Loucy (cell line): ENCODE measurements at regions not wholly inside any gene's neighbourhood (a gene's known extent, or its start where the extent isn't known, plus 50 kb on each side); places are given as distances from the start of the nearest gene placed in this dataset.

ENCODE experiments used
- H2AFZ ChIP-seq: fragments of 200-600 bp; sonication (generic); 2 replicates; pipeline ENCODE4 v1.6.0; 2016; ENCODE audit warnings: antibody characterized with exemption, mild to moderate bottlenecking, low read length, moderate library complexity
- H3F3A ChIP-seq: fragments of 200-600 bp; 2 replicates; pipeline ENCODE4 v1.6.0; 2016; ENCODE audit warnings: antibody characterized with exemption, low read depth, mild to moderate bottlenecking
- H3K27me3 ChIP-seq: fragments of 200-600 bp; sonication (generic); 2 replicates; pipeline ENCODE4 v1.6.1; 2014; ENCODE audit warnings: low read length, mild to moderate bottlenecking; ENCODE audit not compliant: insufficient read depth, poor library complexity, severe bottlenecking
- H3K36me3 ChIP-seq: fragments of 200-600 bp; sonication (generic); 2 replicates; pipeline ENCODE4 v1.6.1; 2016; ENCODE audit warnings: low read length; ENCODE audit not compliant: insufficient read depth
- H3K4me1 ChIP-seq: fragments of 200-600 bp; sonication (generic); 2 replicates; pipeline ENCODE4 v1.5.1; 2014; ENCODE audit warnings: low read length, mild to moderate bottlenecking; ENCODE audit not compliant: insufficient read depth, poor library complexity, severe bottlenecking
- H3K4me2 ChIP-seq: fragments of 200-600 bp; sonication (generic); 2 replicates; pipeline ENCODE4 v1.6.0; 2014; ENCODE audit warnings: antibody characterized with exemption, low read length, low read depth, mild to moderate bottlenecking; ENCODE audit not compliant: poor library complexity, severe bottlenecking
- H3K4me3 ChIP-seq: fragments of 200-600 bp; sonication (generic); 2 replicates; pipeline ENCODE4 v1.5.1; 2014; ENCODE audit warnings: low read length, mild to moderate bottlenecking, mixed read lengths; ENCODE audit not compliant: poor library complexity, severe bottlenecking
- H3K79me2 ChIP-seq: fragments of 200-600 bp; sonication (generic); 2 replicates; pipeline ENCODE4 v1.6.1; 2014; ENCODE audit warnings: low read length; ENCODE audit not compliant: insufficient read depth
- H3K9ac ChIP-seq: fragments of 200-600 bp; sonication (generic); 2 replicates; pipeline ENCODE4 v1.6.0; 2014; ENCODE audit warnings: mild to moderate bottlenecking, low read depth, low read length, moderate library complexity; ENCODE audit not compliant: poor library complexity, severe bottlenecking
- H3K9me2 ChIP-seq: fragments of 200-600 bp; sonication (generic); replicated peaks from 2 replicates; pipeline ENCODE4 v1.6.1; 2016; ENCODE audit warnings: low read depth, low read length, mixed read lengths
- H3K9me3 ChIP-seq: fragments of 200-600 bp; sonication (generic); 2 replicates; pipeline ENCODE4 v1.6.1; 2014; ENCODE audit warnings: mild to moderate bottlenecking, antibody characterized with exemption, low read length, low read depth; ENCODE audit not compliant: insufficient read depth
- H4K20me1 ChIP-seq: fragments of 200-600 bp; sonication (generic); 2 replicates; pipeline ENCODE4 v1.6.0; 2014; ENCODE audit warnings: antibody characterized with exemption, low read length, mild to moderate bottlenecking; ENCODE audit not compliant: insufficient read depth, poor library complexity, severe bottlenecking
- EZH2phosphoT487 ChIP-seq: fragments of 200-600 bp; IDR thresholded peaks from 2 replicates; pipeline ENCODE4 v1.6.1; 2018; ENCODE audit warnings: antibody characterized with exemption, mild to moderate bottlenecking, moderate library complexity, borderline replicate concordance
- TF ChIP-seq, protein P1 (sequence below): fragments of 200-600 bp; sonication (generic); conservative IDR thresholded peaks from 2 replicates; pipeline ENCODE4 v1.5.1; 2014; ENCODE audit warnings: mild to moderate bottlenecking, antibody characterized with exemption, low read length

DNA sequence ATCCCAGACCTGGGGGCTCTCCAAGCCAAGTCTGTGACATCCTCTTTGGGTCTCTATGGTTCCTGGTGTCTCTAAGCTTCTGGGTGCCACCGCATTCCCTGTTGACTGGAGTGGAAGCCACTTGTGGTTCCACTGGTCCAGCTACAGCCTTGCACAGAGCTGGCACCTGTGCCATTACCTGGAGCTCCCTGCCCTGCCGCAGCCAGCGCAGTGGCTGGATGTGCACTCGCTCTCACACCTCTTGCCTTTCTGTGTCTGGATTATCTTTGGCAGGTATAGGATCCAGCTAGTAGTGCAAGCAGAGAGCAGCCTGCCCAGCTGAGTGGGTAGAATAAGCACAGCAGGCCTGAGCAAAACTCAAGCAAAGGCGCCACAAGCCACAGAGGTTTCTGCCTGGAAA, 1635.5 kb downstream of the OTOL1 start:
- H4K20me1 ChIP-seq: no peaks in the 10 kb centered on the region
- no peak overlapping the region for H2AFZ ChIP-seq
- no peaks in the 10 kb centered on the region for H3K9me2 ChIP-seq
- H3K27me3 ChIP-seq: no peaks in the 10 kb centered on the region
- no peak overlapping the region for H3K9ac ChIP-seq
- H3K4me2 ChIP-seq: no peak overlapping the region
- H3K4me3 ChIP-seq: no peak overlapping the region
- H3K36me3 ChIP-seq: no peaks in the 10 kb centered on the region
- no peaks in the 10 kb centered on the region for H3F3A ChIP-seq
- peaks cover 8% of the 10 kb centered on the region for H3K9me3 ChIP-seq
- no peaks in the 10 kb centered on the region for H3K4me1 ChIP-seq
- TF ChIP-seq, protein P1, sequence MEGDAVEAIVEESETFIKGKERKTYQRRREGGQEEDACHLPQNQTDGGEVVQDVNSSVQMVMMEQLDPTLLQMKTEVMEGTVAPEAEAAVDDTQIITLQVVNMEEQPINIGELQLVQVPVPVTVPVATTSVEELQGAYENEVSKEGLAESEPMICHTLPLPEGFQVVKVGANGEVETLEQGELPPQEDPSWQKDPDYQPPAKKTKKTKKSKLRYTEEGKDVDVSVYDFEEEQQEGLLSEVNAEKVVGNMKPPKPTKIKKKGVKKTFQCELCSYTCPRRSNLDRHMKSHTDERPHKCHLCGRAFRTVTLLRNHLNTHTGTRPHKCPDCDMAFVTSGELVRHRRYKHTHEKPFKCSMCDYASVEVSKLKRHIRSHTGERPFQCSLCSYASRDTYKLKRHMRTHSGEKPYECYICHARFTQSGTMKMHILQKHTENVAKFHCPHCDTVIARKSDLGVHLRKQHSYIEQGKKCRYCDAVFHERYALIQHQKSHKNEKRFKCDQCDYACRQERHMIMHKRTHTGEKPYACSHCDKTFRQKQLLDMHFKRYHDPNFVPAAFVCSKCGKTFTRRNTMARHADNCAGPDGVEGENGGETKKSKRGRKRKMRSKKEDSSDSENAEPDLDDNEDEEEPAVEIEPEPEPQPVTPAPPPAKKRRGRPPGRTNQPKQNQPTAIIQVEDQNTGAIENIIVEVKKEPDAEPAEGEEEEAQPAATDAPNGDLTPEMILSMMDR: no peak
- no peak for TF ChIP-seq EZH2phosphoT487
- no peaks in the 10 kb centered on the region for H3K79me2 ChIP-seq

DNA sequence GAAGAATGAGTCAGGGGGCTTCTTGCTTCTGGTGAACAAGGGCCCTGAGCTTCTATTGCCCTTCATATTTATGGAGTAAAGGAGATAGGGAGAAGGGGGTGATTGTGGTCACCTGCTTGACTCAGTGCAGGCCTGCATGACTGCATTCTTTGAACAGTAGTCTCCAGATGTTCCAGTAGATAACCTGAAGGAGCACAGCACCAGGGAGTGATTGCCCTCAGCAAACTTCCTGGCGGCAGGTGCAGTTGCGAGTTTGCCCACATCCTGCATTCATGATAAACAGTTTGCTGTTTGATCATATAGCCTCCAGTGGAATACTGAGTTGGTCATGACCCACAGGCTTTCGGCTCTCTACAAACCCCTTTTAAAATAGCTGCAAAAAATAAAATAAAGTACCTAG, 1632.7 kb downstream of the OTOL1 start:
- H3K4me1 ChIP-seq: no peaks in the 10 kb centered on the region
- no peaks in the 10 kb centered on the region for H3K36me3 ChIP-seq
- H3K4me2 ChIP-seq: no peak overlapping the region
- peaks cover 8% of the 10 kb centered on the region for H3K9me3 ChIP-seq
- no peak overlapping the region for H2AFZ ChIP-seq
- no peaks in the 10 kb centered on the region for H3F3A ChIP-seq
- no peaks in the 10 kb centered on the region for H3K27me3 ChIP-seq
- no peaks in the 10 kb centered on the region for H4K20me1 ChIP-seq
- H3K9ac ChIP-seq: no peak overlapping the region
- TF ChIP-seq, protein P1: no peak
- no peak for TF ChIP-seq EZH2phosphoT487
- no peaks in the 10 kb centered on the region for H3K9me2 ChIP-seq
- no peaks in the 10 kb centered on the region for H3K79me2 ChIP-seq
- no peak overlapping the region for H3K4me3 ChIP-seq

DNA sequence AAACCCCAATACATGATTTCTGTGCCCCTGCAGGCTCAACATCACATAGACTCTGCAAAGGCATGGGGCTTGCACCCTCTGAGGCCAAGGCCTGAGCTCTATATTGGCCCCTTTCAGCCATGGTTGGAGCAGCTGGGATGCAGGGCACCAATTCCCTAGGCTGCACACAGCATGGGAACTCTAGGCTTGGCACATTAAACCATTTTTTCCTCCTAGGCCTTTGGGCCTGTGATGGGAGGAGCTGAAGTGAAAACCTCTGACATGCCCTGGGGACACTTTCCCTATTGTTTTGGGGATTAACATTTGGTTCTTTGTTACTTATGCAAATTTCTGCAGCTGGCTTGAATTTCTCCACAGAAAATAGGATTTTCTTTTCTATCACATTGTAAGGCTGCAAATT, 1629.5 kb downstream of the OTOL1 start:
- H3K27me3 ChIP-seq: no peaks in the 10 kb centered on the region
- no peaks in the 10 kb centered on the region for H4K20me1 ChIP-seq
- no peak overlapping the region for H3K4me3 ChIP-seq
- H3K79me2 ChIP-seq: no peaks in the 10 kb centered on the region
- H3F3A ChIP-seq: no peaks in the 10 kb centered on the region
- H3K9me2 ChIP-seq: no peaks in the 10 kb centered on the region
- H3K36me3 ChIP-seq: no peaks in the 10 kb centered on the region
- no peak overlapping the region for H3K4me2 ChIP-seq
- TF ChIP-seq, protein P1: no peak
- no peak for TF ChIP-seq EZH2phosphoT487
- peaks cover 8% of the 10 kb centered on the region for H3K9me3 ChIP-seq
- H2AFZ ChIP-seq: no peak overlapping the region
- H3K9ac ChIP-seq: no peak overlapping the region
- H3K4me1 ChIP-seq: no peaks in the 10 kb centered on the region
